Choroid plexus epithelial cell (primary cell): ENCODE measurements at regions not wholly inside any gene's neighbourhood (a gene's known extent, or its start where the extent isn't known, plus 50 kb on each side); places are given as distances from the start of the nearest gene placed in this dataset.
"Not testable (repeated sequence)": the region's sequence is repeated elsewhere in the genome, so short reads cannot be mapped to it uniquely, and the experiment has no call there.

Source experiments
- DNase-seq: peaks from one replicate; pipeline ENCODE4 v3.0.0-alpha.2; 2010; ENCODE audit warnings: low read depth
- H3K4me3 ChIP-seq: 2 replicates; pipeline ENCODE4 v1.5.1; 2011; ENCODE audit warnings: low read depth, mild to moderate bottlenecking, control low read depth, low read length, moderate library complexity
- CTCF ChIP-seq: conservative IDR thresholded peaks from 2 replicates; pipeline ENCODE4 v1.5.1; 2011; ENCODE audit warnings: low read depth, mild to moderate bottlenecking, control low read depth, inconsistent platforms, low read length, moderate library complexity

- H3K4me3 ChIP-seq, result no peak overlapping the region
- DNase-seq, result no peak
- no peak for TF ChIP-seq CTCF
Observed at GRCh38 chr3:20450611-20451010, 264.6 kb upstream of the SGO1 start.

GRCh38 chr3:20442846-20443245, 256.8 kb upstream of the SGO1 start:
- DNase-seq, result no peak
- no peak for TF ChIP-seq CTCF
- no peak overlapping the region for H3K4me3 ChIP-seq

- H3K4me3 ChIP-seq, DNase-seq: not testable (repeated sequence)
Observed at GRCh38 chr3:20427268-20427667, 241.3 kb upstream of the SGO1 start.

GRCh38 chr3:20425138-20425537, 239.1 kb upstream of the SGO1 start:
- DNase-seq, result no peak
- no peak for TF ChIP-seq CTCF
- no peak overlapping the region for H3K4me3 ChIP-seq

- no peak for DNase-seq
- TF ChIP-seq CTCF, result no peak
Observed at GRCh38 chr3:20424086-20424485, 238.1 kb upstream of the SGO1 start.

GRCh38 chr3:20422391-20422790, 236.4 kb upstream of the SGO1 start:
- H3K4me3 ChIP-seq, result no peak overlapping the region
- no peak for DNase-seq
- no peak for TF ChIP-seq CTCF

More at GRCh38 chr3:20424086-20424485, 238.1 kb upstream of the SGO1 start:
- H3K4me3 ChIP-seq, result no peak overlapping the region

GRCh38 chr3:20417388-20418108, 231.5 kb upstream of the SGO1 start:
- H3K4me3 ChIP-seq, result no peak overlapping the region
- no peak for DNase-seq
- TF ChIP-seq CTCF, result no peak

- TF ChIP-seq CTCF, result no peak
- peak; percentile 43 for DNase-seq
- H3K4me3 ChIP-seq, result no peak overlapping the region
Observed at GRCh38 chr3:20406611-20407011, 220.6 kb upstream of the SGO1 start.
